ENCODE measurements at regions not wholly inside any gene's neighbourhood (a gene's known extent, or its start where the extent isn't known, plus 50 kb on each side); places are given as distances from the start of the nearest gene placed in this dataset.
"Not testable (repeated sequence)": the region's sequence is repeated elsewhere in the genome, so short reads cannot be mapped to it uniquely, and the experiment has no call there.

DNA sequence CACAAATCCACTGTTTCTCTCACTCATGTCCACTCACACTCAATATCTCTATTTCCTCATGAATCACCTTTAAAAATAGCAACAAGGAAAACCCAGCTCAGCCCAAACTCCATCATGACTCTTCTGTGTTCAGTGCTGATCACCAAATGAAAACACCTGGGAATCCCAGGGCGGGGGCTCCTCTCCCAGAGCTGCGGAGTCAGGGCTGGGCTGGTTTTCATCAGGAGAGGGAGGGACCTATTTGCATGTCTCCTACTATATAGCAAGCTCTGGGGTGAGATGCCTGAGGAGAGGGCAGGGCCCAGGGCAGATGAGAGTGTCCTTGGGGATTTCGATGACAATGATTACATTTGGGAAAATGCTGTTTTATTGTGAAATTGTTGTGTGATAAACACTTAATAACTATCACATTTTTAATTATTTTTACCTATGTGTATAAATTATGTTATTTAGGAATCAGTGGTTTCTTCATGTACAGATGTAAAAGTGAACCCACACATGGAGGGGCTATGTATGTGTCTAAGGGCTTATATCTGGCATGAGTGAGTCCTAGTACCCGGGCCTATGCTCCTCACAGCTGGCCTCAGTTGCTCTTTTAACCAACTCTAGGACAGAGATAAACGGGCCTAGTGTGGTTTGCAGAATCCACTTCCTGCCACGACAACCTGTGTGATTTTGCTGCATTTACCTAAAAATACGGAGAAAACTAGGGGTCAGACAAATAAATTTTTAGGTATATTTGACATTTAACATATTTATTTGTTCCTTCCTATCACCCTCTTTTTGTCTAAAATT lies 1131.9 kb downstream of the TMEM121 start:
- TF ChIP-seq, protein P1, sequence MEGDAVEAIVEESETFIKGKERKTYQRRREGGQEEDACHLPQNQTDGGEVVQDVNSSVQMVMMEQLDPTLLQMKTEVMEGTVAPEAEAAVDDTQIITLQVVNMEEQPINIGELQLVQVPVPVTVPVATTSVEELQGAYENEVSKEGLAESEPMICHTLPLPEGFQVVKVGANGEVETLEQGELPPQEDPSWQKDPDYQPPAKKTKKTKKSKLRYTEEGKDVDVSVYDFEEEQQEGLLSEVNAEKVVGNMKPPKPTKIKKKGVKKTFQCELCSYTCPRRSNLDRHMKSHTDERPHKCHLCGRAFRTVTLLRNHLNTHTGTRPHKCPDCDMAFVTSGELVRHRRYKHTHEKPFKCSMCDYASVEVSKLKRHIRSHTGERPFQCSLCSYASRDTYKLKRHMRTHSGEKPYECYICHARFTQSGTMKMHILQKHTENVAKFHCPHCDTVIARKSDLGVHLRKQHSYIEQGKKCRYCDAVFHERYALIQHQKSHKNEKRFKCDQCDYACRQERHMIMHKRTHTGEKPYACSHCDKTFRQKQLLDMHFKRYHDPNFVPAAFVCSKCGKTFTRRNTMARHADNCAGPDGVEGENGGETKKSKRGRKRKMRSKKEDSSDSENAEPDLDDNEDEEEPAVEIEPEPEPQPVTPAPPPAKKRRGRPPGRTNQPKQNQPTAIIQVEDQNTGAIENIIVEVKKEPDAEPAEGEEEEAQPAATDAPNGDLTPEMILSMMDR (IDR thresholded peaks at IDR 0.05; ENCODE audit: insufficient read depth, low read depth, low read length), result not testable (repeated sequence)
- not testable (repeated sequence) for TF ChIP-seq EZH2 (IDR thresholded peaks at IDR 0.05; ENCODE audit: insufficient read depth, low read length)
